ENCODE measurements at regions not wholly inside any gene's neighbourhood (a gene's known extent, or its start where the extent isn't known, plus 50 kb on each side); places are given as distances from the start of the nearest gene placed in this dataset.

DNA sequence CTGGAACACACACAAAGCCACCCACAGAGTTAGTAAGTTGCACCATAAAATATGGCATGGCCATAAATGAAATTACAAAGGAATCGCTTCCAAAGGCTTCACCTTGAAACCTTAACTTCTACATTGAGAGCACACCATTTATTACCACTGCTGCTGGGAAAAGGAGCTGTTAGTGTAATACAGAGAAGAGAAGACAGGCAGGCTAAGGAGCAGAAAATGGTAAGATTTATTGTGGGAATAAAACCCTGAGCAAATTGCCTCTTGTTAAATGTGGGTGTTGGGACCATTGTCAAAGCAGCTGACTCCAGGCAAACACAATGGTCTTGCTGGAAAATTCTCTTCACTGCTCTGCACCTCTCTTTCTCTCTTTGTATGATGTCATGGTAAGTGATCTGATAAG, 79.2 kb upstream of the NHS start:
- TF ChIP-seq CREB1 (IDR thresholded peaks at IDR 0.05; ENCODE audit: low read depth) (no peak), EP300 (IDR thresholded peaks at IDR 0.05; ENCODE audit: borderline replicate concordance) (no peak), TEAD4 (IDR thresholded peaks at IDR 0.05) (no peak), EGR1 (IDR thresholded peaks at IDR 0.05) (no peak)
- TF ChIP-seq, protein P1, sequence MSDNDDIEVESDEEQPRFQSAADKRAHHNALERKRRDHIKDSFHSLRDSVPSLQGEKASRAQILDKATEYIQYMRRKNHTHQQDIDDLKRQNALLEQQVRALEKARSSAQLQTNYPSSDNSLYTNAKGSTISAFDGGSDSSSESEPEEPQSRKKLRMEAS (IDR thresholded peaks at IDR 0.05), result no peak
- TF ChIP-seq, protein P2, sequence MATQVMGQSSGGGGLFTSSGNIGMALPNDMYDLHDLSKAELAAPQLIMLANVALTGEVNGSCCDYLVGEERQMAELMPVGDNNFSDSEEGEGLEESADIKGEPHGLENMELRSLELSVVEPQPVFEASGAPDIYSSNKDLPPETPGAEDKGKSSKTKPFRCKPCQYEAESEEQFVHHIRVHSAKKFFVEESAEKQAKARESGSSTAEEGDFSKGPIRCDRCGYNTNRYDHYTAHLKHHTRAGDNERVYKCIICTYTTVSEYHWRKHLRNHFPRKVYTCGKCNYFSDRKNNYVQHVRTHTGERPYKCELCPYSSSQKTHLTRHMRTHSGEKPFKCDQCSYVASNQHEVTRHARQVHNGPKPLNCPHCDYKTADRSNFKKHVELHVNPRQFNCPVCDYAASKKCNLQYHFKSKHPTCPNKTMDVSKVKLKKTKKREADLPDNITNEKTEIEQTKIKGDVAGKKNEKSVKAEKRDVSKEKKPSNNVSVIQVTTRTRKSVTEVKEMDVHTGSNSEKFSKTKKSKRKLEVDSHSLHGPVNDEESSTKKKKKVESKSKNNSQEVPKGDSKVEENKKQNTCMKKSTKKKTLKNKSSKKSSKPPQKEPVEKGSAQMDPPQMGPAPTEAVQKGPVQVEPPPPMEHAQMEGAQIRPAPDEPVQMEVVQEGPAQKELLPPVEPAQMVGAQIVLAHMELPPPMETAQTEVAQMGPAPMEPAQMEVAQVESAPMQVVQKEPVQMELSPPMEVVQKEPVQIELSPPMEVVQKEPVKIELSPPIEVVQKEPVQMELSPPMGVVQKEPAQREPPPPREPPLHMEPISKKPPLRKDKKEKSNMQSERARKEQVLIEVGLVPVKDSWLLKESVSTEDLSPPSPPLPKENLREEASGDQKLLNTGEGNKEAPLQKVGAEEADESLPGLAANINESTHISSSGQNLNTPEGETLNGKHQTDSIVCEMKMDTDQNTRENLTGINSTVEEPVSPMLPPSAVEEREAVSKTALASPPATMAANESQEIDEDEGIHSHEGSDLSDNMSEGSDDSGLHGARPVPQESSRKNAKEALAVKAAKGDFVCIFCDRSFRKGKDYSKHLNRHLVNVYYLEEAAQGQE (IDR thresholded peaks at IDR 0.05; ENCODE audit: low read depth), result no peak
